ENCODE measurements at regions not wholly inside any gene's neighbourhood (a gene's known extent, or its start where the extent isn't known, plus 50 kb on each side); places are given as distances from the start of the nearest gene placed in this dataset.

- H3K9me3 ChIP-seq (ENCODE audit: control insufficient read depth, insufficient read depth, low read length): no peaks in the 10 kb centered on the region
- H3K4me3 ChIP-seq (ENCODE audit: low read depth, low read length): no peak overlapping the region
- H3K9ac ChIP-seq (ENCODE audit: low read depth, low read length): no peak overlapping the region
- no peaks in the 10 kb centered on the region for H3K36me3 ChIP-seq (ENCODE audit: control insufficient read depth, insufficient read depth, low read length)
- H3K4me1 ChIP-seq (ENCODE audit: control insufficient read depth, insufficient read depth, low read length): peaks cover 5% of the 10 kb centered on the region
- no peaks in the 10 kb centered on the region for H3K27me3 ChIP-seq (ENCODE audit: control insufficient read depth, insufficient read depth, low read length)
Observed at GRCh38 chr3:182621435-182622240, 171.7 kb upstream of the ATP11B start.

GRCh38 chr3:182622241-182622545, 171.1 kb upstream of the ATP11B start:
- Histone ChIP-seq H3K9me3 (ENCODE audit: control insufficient read depth, insufficient read depth, low read length) (no peaks in the 10 kb centered on the region), H3K27me3 (ENCODE audit: control insufficient read depth, insufficient read depth, low read length) (no peaks in the 10 kb centered on the region), H3K36me3 (ENCODE audit: control insufficient read depth, insufficient read depth, low read length) (no peaks in the 10 kb centered on the region), H3K9ac (ENCODE audit: low read depth, low read length) (no peak overlapping the region), H3K4me3 (ENCODE audit: low read depth, low read length) (no peak overlapping the region), H3K4me1 (ENCODE audit: control insufficient read depth, insufficient read depth, low read length) (peaks cover 5% of the 10 kb centered on the region)

GRCh38 chr3:182626484-182627467, 166.5 kb upstream of the ATP11B start:
- no peaks in the 10 kb centered on the region for H3K9me3 ChIP-seq (ENCODE audit: control insufficient read depth, insufficient read depth, low read length)
- no peaks in the 10 kb centered on the region for H3K4me1 ChIP-seq (ENCODE audit: control insufficient read depth, insufficient read depth, low read length)
- no peaks in the 10 kb centered on the region for H3K36me3 ChIP-seq (ENCODE audit: control insufficient read depth, insufficient read depth, low read length)
- no peak overlapping the region for H3K4me3 ChIP-seq (ENCODE audit: low read depth, low read length)
- H3K9ac ChIP-seq (ENCODE audit: low read depth, low read length): no peak overlapping the region
- no peaks in the 10 kb centered on the region for H3K27me3 ChIP-seq (ENCODE audit: control insufficient read depth, insufficient read depth, low read length)

GRCh38 chr3:182628531-182628930, 164.8 kb upstream of the ATP11B start:
- H3K36me3 ChIP-seq (ENCODE audit: control insufficient read depth, insufficient read depth, low read length): no peaks in the 10 kb centered on the region

GRCh38 chr3:182629521-182629920, 163.8 kb upstream of the ATP11B start:
- Histone ChIP-seq H3K9ac (ENCODE audit: low read depth, low read length) (no peak overlapping the region), H3K4me3 (ENCODE audit: low read depth, low read length) (no peak overlapping the region), H3K27me3 (ENCODE audit: control insufficient read depth, insufficient read depth, low read length) (no peaks in the 10 kb centered on the region), H3K36me3 (ENCODE audit: control insufficient read depth, insufficient read depth, low read length) (no peaks in the 10 kb centered on the region), H3K9me3 (ENCODE audit: control insufficient read depth, insufficient read depth, low read length) (no peaks in the 10 kb centered on the region), H3K4me1 (ENCODE audit: control insufficient read depth, insufficient read depth, low read length) (no peaks in the 10 kb centered on the region)

More at GRCh38 chr3:182628531-182628930, 164.8 kb upstream of the ATP11B start:
- H3K4me1 ChIP-seq (ENCODE audit: control insufficient read depth, insufficient read depth, low read length): no peaks in the 10 kb centered on the region
- no peaks in the 10 kb centered on the region for H3K9me3 ChIP-seq (ENCODE audit: control insufficient read depth, insufficient read depth, low read length)
- H3K27me3 ChIP-seq (ENCODE audit: control insufficient read depth, insufficient read depth, low read length): no peaks in the 10 kb centered on the region
- H3K9ac ChIP-seq (ENCODE audit: low read depth, low read length): no peak overlapping the region
- H3K4me3 ChIP-seq (ENCODE audit: low read depth, low read length): no peak overlapping the region

GRCh38 chr3:182631183-182632076, 161.9 kb upstream of the ATP11B start:
- Histone ChIP-seq H3K4me1 (ENCODE audit: control insufficient read depth, insufficient read depth, low read length) (no peaks in the 10 kb centered on the region), H3K9ac (ENCODE audit: low read depth, low read length) (no peak overlapping the region), H3K36me3 (ENCODE audit: control insufficient read depth, insufficient read depth, low read length) (no peaks in the 10 kb centered on the region), H3K4me3 (ENCODE audit: low read depth, low read length) (no peak overlapping the region), H3K9me3 (ENCODE audit: control insufficient read depth, insufficient read depth, low read length) (no peaks in the 10 kb centered on the region), H3K27me3 (ENCODE audit: control insufficient read depth, insufficient read depth, low read length) (no peaks in the 10 kb centered on the region)

- Histone ChIP-seq H3K9ac (ENCODE audit: low read depth, low read length) (no peak overlapping the region), H3K4me3 (ENCODE audit: low read depth, low read length) (no peak overlapping the region), H3K9me3 (ENCODE audit: control insufficient read depth, insufficient read depth, low read length) (no peaks in the 10 kb centered on the region), H3K36me3 (ENCODE audit: control insufficient read depth, insufficient read depth, low read length) (no peaks in the 10 kb centered on the region), H3K4me1 (ENCODE audit: control insufficient read depth, insufficient read depth, low read length) (no peaks in the 10 kb centered on the region), H3K27me3 (ENCODE audit: control insufficient read depth, insufficient read depth, low read length) (no peaks in the 10 kb centered on the region)
Observed at GRCh38 chr3:182632077-182632393, 161.3 kb upstream of the ATP11B start.

- Histone ChIP-seq H3K4me3 (ENCODE audit: low read depth, low read length) (no peak overlapping the region), H3K36me3 (ENCODE audit: control insufficient read depth, insufficient read depth, low read length) (no peaks in the 10 kb centered on the region), H3K27me3 (ENCODE audit: control insufficient read depth, insufficient read depth, low read length) (no peaks in the 10 kb centered on the region), H3K9me3 (ENCODE audit: control insufficient read depth, insufficient read depth, low read length) (no peaks in the 10 kb centered on the region), H3K9ac (ENCODE audit: low read depth, low read length) (no peak overlapping the region), H3K4me1 (ENCODE audit: control insufficient read depth, insufficient read depth, low read length) (no peaks in the 10 kb centered on the region)
Observed at GRCh38 chr3:182633186-182633585, 160.1 kb upstream of the ATP11B start.

- H3K9me3 ChIP-seq (ENCODE audit: control insufficient read depth, insufficient read depth, low read length): no peaks in the 10 kb centered on the region
- no peak overlapping the region for H3K4me3 ChIP-seq (ENCODE audit: low read depth, low read length)
- H3K9ac ChIP-seq (ENCODE audit: low read depth, low read length): no peak overlapping the region
- no peaks in the 10 kb centered on the region for H3K27me3 ChIP-seq (ENCODE audit: control insufficient read depth, insufficient read depth, low read length)
- no peaks in the 10 kb centered on the region for H3K36me3 ChIP-seq (ENCODE audit: control insufficient read depth, insufficient read depth, low read length)
- H3K4me1 ChIP-seq (ENCODE audit: control insufficient read depth, insufficient read depth, low read length): no peaks in the 10 kb centered on the region
Observed at GRCh38 chr3:182636646-182637045, 156.7 kb upstream of the ATP11B start.

GRCh38 chr3:182637350-182638110, 155.8 kb upstream of the ATP11B start:
- Histone ChIP-seq H3K27me3 (ENCODE audit: control insufficient read depth, insufficient read depth, low read length) (no peaks in the 10 kb centered on the region), H3K9ac (ENCODE audit: low read depth, low read length) (no peak overlapping the region), H3K4me3 (ENCODE audit: low read depth, low read length) (no peak overlapping the region), H3K4me1 (ENCODE audit: control insufficient read depth, insufficient read depth, low read length) (no peaks in the 10 kb centered on the region), H3K36me3 (ENCODE audit: control insufficient read depth, insufficient read depth, low read length) (no peaks in the 10 kb centered on the region), H3K9me3 (ENCODE audit: control insufficient read depth, insufficient read depth, low read length) (no peaks in the 10 kb centered on the region)

- Histone ChIP-seq H3K4me1 (ENCODE audit: control insufficient read depth, insufficient read depth, low read length) (no peaks in the 10 kb centered on the region), H3K27me3 (ENCODE audit: control insufficient read depth, insufficient read depth, low read length) (peaks cover 2% of the 10 kb centered on the region), H3K9me3 (ENCODE audit: control insufficient read depth, insufficient read depth, low read length) (no peaks in the 10 kb centered on the region), H3K9ac (ENCODE audit: low read depth, low read length) (no peak overlapping the region), H3K4me3 (ENCODE audit: low read depth, low read length) (no peak overlapping the region), H3K36me3 (ENCODE audit: control insufficient read depth, insufficient read depth, low read length) (no peaks in the 10 kb centered on the region)
Observed at GRCh38 chr3:182644013-182644412, 149.3 kb upstream of the ATP11B start.
